Activated naive CD4-positive, alpha-beta T cell treated with anti-CD3 and anti-CD28 coated beads, Interleukin-2, amount 10 ng/mL, durations not matched to agents 7 days and 5 days (primary cell): ENCODE measurements at regions not wholly inside any gene's neighbourhood (a gene's known extent, or its start where the extent isn't known, plus 50 kb on each side); places are given as distances from the start of the nearest gene placed in this dataset.

Experiments used
- CTCF ChIA-PET: fragments of 350-600 bp; sonication (Branson Sonifier 250); formaldehyde crosslinking; loops from one replicate; lab custom pipeline; 2021; ENCODE audit warnings: antibody characterized with exemption; lab: Charles Lee
- DNase-seq: peaks from one replicate; pipeline ENCODE4 v3.0.0-alpha.2; 2020
- H3K27ac Mint-ChIP-seq: one replicate; pipeline ENCODE4 v1.8.0; 2021; ENCODE audit warnings: mild to moderate bottlenecking, moderate library complexity, mixed read lengths
- H3K27me3 Mint-ChIP-seq: one replicate; pipeline ENCODE4 v1.8.0; 2021; ENCODE audit warnings: mild to moderate bottlenecking, mixed read lengths
- H3K36me3 Mint-ChIP-seq: one replicate; pipeline ENCODE4 v1.8.0; 2021; ENCODE audit warnings: mixed read lengths
- H3K4me1 Mint-ChIP-seq: one replicate; pipeline ENCODE4 v1.8.0; 2021; ENCODE audit warnings: mixed read lengths
- H3K4me3 Mint-ChIP-seq: one replicate; pipeline ENCODE4 v1.8.0; 2021; ENCODE audit warnings: mild to moderate bottlenecking, moderate library complexity, mixed read lengths
- H3K9me3 Mint-ChIP-seq: one replicate; pipeline ENCODE4 v1.8.0; 2021; ENCODE audit warnings: mixed read lengths

DNA sequence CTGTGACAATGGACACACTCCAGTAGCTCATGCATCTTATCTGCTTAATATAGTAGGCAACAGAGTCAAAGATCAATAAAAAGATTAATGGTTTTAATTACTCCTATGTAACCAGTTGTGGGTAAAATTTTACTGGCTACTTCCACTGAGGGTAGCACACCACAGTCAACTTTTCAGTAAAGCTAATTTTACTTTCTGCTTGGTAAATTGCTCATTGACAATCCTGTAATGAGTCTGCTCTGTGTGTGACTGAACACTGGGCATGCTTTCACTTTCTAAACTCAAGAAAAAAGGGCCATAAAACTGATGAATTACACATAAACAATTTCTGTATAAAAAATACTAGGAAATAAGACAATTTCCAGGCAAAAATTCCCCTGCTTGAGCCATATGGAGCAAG, 838.3 kb downstream of the VGLL3 start:
- H3K36me3 Mint-ChIP-seq: no peaks in the 10 kb centered on the region
- CTCF ChIA-PET: no interaction called here
- H3K4me3 Mint-ChIP-seq: no peak overlapping the region

DNA sequence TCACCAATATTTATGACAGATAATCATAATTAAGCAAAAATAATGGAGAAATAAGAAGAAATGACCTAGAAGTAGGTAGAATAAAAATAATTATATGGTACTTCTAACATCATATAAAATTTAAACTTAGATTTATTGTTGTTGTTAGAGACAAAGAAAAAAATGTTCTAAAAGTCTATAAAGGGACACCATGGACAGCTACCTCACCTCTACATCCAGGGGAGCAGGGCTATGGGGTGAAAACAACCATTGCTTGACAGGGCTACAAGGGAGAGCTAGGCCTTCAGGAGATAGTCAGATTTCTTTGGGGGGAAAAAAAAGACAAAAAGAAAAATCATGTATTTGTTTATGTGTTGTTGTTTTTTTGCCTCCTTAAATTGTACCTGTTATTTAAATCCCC, 841.9 kb downstream of the VGLL3 start:
- no peak overlapping the region for H3K27ac Mint-ChIP-seq
- CTCF ChIA-PET: no interaction called here
- no peaks in the 10 kb centered on the region for H3K27me3 Mint-ChIP-seq
- H3K4me1 Mint-ChIP-seq: no peaks in the 10 kb centered on the region
- peaks cover 4% of the 10 kb centered on the region for H3K9me3 Mint-ChIP-seq
- H3K4me3 Mint-ChIP-seq: no peak overlapping the region
- no peaks in the 10 kb centered on the region for H3K36me3 Mint-ChIP-seq
- no peak for DNase-seq

More for the DNA sequence above, 838.3 kb downstream of the VGLL3 start:
- Mint-ChIP-seq H3K27me3 (no peaks in the 10 kb centered on the region), H3K4me1 (no peaks in the 10 kb centered on the region), H3K27ac (no peak overlapping the region), H3K9me3 (peaks cover 5% of the 10 kb centered on the region)
- no peak for DNase-seq

- no peaks in the 10 kb centered on the region for H3K27me3 Mint-ChIP-seq
- H3K36me3 Mint-ChIP-seq: no peaks in the 10 kb centered on the region
- no peaks in the 10 kb centered on the region for H3K4me1 Mint-ChIP-seq
- DNase-seq: no peak
- no peak overlapping the region for H3K4me3 Mint-ChIP-seq
- CTCF ChIA-PET: no interaction called here
- no peak overlapping the region for H3K27ac Mint-ChIP-seq
- H3K9me3 Mint-ChIP-seq: peaks cover 4% of the 10 kb centered on the region
These were observed 843.8 kb downstream of the VGLL3 start for GRCh38 chr3:86147119-86147518.

- no peaks in the 10 kb centered on the region for H3K36me3 Mint-ChIP-seq
These were observed 864.4 kb downstream of the VGLL3 start for GRCh38 chr3:86126552-86126951.

More at GRCh38 chr3:86126552-86126951, 864.4 kb downstream of the VGLL3 start:
- H3K4me3 Mint-ChIP-seq: no peak overlapping the region
- no peaks in the 10 kb centered on the region for H3K27me3 Mint-ChIP-seq
- no peaks in the 10 kb centered on the region for H3K4me1 Mint-ChIP-seq
- no peak for DNase-seq
- H3K27ac Mint-ChIP-seq: no peak overlapping the region
- H3K9me3 Mint-ChIP-seq: peaks cover 9% of the 10 kb centered on the region
- CTCF ChIA-PET: no interaction called here
